GM19452 (cell line): ENCODE measurements at regions not wholly inside any gene's neighbourhood (a gene's known extent, or its start where the extent isn't known, plus 50 kb on each side); places are given as distances from the start of the nearest gene placed in this dataset.

Source experiments
- ATAC-seq: cut with Tn5 transposase; IDR thresholded peaks from one replicate; pipeline ENCODE4 v1.9.1; 2021; ENCODE audit not compliant: unreplicated experiment

DNA sequence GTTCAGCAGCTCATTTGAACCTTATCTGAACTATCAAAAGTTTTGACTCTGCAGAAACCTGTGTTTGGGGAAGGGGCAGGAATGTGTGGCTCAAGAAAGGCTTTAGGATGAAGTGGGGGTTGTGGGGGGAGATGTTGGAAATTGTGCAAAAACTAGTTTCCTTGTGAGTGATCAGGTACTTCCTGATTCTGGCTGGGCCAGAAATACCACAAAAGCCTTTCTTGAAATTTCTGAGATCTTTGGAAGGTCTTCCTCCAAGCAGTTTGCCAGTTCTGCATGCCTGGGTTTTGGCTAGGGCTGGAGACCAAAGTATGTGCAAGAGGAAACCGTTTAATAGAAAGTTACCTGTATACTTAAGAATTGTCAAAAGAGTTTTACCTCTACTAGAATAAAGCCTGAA, 116.6 kb downstream of the BMP2 start:
- ATAC-seq = no peak

DNA sequence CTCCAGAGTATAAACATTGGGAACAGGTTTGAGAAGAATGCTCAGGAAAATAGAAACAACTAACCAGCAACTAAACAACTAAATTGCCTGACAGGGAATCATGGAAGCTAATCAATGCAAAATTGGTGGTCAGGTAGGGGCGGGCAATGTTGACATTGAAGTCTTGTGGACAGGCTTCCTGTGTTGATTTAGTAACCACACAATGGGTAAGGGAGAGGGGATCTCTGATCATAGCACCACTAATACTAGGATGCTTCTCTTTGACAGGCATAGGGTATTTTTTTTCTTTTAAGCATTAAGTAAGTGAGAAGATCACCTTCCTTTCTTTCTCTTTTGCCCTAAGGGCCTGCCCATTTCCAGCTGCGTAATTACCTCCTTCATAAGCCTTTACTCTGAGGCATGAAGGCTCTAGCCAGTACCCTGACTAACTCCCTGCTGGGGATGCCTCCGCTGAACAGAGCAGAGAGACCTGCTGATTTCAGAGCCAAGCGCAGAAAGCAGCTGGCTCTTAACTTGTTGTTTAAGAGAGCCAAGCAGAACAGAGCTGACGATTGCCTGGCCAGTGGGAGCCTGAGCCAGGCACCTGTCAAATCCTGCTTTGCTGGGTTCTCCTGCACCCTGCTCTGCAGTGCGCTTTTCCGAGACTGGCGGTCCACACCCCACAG, 118.7 kb downstream of the BMP2 start:
- no peak for ATAC-seq

DNA sequence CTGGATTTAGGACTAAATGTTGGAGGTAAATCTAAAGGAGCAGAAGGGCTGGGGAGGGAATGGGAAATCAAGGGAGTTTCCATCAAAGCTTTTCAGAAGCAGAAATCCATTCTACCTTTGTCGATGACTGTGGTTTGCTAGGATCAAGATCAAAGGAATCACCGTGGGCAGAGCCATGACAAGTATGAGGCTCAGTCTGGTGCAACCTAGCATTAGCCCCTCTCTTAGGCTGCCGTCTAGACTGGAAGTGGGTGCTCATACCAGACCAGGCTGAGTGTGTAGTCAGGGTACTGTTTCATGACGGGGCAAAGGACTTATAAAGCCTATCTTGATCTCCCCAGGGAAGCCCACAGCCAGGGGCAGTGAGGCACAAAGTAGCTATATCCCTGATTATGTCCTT, 120.5 kb downstream of the BMP2 start:
- no peak for ATAC-seq

DNA sequence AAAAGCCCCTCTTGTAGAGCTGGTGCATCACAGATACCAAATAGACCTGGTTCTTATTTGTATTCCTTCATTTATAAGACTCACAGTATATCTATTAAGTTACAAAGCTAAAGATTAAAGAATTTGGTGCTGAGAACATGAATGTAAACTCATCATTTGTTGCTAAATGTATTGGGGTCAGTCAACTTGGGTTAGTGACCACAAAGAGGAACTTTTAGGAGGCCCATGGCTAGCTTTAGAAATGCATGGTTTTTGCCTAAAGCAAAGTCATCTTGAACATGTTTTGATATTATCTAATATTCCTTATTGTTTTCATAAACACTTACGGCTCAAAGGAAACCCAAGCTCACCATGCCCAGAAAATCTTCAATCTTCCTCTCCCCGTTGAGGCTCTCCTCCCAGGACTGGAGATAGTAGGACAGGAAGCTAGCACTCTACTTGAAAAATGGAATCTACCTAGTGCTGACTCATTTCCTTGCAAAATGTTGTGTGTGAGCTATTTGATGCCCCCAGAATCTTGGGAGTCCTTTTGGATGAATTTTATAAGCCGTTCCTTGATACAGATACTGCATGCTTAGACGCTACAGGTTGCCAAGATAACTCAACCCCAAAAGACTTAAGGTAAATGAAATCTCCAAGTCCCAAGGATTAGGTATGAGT, 121.4 kb downstream of the BMP2 start:
- no peak for ATAC-seq

DNA sequence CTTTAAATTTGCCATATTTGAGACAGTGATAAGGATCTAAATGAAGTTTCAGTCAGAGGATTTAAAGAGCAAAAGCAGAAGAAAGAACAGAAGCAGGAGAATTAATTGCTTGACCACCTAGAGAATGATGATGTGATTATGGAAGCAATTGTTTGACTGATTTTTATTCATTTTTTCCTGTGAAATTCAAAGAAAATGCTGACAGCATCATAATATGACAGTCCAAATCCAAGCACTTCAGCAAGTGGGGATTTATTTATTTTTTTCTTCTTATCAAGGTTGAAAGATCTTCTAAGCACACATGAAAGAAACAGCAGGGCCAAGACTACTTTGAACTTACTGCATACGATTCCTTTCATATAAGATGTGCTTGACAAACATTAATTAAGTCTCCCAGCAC, 125.2 kb downstream of the BMP2 start:
- ATAC-seq = no peak

DNA sequence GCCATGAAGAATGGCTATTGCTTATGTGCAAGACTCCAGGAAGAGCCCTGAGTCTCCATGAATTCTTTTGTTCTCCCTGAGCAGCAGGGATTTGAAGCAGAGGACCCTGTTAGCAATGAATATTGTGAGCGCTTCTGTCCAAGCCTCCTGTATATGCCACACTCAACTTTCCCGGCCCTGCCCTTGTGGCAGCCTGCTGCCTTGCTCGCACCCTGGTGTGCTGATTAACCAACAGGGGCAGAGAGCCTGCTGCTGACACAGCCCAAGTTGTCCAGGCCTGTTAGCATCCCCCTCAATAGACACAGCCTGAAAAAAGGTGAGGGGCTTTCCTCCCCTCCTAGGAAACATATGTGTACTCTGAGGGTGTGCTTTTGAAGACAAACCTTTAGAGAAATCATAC, 131.4 kb downstream of the BMP2 start:
- no peak for ATAC-seq

DNA sequence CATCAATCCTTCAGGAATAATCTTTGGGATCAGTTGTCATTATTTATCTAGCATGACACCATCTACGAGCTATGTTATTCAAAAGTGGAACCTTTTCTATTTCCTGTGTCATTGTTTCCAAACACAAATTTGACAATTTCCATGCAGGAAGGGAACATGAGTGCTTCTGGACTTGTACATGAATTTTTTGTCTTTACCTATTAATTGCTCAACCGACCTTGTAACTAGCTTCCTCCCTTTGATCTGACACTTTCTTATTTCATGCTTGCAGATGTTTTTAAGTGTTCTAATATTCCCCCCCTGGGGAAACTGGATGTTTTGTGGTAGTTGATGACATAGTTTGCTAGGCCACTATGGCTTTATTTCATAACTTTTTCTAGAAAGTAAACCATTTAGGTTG, 139.4 kb downstream of the BMP2 start:
- no peak for ATAC-seq

DNA sequence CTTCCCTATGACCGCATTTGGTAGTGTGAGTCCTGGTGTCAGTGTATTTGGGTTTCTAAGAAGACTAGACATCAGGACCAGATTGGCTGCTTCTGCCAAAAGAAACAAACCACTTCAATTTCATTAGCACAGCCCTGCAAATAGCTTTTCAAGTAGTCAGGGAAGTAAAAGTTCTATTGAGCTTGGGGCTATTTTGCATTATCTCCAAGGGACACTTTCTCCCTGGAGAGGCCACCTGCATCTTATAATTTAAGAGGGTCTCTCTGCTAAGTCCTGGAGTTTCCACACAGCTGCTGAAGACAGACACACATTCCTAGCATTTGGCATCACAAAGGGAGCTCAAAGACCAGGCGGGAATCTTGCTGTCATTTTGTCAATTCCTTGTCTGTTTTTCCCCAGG, 141.2 kb downstream of the BMP2 start:
- ATAC-seq = no peak

DNA sequence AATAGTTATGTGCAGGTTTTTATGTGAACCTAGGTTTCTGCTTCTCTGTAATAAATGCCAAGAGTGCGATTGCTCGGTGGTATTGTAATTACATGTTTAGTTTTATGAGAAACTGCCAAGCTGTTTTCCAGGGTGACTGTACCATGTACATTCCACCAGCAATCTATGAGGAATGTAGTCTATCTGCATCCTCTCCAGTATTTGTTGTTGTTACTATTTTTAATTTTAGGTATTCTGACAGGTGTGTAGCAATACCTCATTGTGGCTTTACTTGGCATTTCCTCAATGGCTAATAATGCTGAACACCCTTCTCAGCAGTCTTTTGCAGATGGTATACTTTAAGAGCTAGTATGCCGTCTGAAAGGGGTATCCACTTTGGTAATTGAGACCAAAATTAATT, 142.1 kb downstream of the BMP2 start:
- no peak for ATAC-seq

DNA sequence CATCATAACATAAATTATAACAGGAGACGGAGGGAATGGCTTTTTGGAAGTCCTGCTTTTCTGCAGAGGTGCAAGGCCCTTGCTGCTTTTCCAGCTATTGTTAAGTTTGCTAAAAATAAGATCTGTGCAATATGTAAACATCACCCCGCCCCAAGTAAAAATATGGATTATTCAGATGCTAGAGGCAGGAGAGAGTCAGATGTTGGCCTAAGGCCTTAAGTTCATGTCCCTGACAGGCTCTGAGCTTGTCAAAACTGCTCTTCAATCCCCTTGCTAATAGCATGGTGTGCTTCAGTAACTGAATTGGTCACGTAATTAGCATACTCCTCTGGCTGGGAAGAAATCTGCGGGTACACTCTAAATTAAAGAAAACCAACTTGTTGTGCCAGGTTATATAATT, 147.5 kb downstream of the BMP2 start:
- ATAC-seq = no peak

DNA sequence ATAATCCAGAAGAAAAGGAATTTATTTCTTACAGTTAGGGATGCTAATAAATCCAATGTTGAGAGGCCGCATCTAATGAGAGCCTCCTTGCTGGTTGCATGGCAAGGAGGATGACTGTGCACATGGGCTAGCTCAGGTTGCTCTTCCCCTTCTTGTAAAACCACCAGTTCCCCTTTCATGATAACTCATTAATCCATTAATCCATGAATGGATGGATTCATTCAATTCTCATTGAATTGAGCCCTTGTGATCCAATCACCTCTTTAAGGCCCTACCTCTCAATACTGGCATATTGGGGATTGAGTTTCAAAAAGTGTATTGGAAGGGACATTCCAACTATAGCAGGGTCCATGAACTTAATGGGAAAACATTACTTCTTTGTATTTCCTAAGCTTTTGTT, 149.5 kb downstream of the BMP2 start:
- no peak for ATAC-seq

DNA sequence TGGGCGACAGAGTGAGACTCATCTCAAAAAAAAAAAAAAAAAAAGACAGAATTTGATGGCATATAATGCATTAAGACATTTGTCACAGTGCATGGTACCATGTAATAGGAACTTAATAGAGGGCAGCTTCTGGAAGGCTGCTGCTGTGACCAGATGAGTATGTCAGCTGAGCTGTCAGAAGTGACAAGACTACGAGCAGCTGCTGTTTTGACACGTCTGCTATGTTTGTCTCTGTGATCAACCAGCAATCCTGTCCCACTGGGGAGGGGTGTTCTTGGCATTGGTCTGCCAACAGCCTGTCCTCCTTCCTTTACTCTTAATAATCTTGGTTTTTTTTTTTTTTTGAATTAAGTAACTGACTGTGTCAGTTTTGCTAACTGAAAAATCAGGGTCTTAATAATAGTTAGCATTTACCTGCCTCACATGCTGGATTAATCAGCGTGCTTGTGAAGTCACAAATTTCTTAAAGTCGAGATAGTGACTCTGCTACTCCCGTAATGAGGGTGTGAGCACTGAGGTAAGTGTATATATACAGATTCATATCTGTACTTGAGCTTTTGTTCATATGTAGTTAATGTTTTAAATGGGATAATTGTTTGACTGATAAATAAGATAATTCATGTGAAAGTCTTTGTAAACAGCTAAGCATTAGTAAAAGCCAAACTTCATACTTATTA, 152.4 kb downstream of the BMP2 start:
- no peak for ATAC-seq

DNA sequence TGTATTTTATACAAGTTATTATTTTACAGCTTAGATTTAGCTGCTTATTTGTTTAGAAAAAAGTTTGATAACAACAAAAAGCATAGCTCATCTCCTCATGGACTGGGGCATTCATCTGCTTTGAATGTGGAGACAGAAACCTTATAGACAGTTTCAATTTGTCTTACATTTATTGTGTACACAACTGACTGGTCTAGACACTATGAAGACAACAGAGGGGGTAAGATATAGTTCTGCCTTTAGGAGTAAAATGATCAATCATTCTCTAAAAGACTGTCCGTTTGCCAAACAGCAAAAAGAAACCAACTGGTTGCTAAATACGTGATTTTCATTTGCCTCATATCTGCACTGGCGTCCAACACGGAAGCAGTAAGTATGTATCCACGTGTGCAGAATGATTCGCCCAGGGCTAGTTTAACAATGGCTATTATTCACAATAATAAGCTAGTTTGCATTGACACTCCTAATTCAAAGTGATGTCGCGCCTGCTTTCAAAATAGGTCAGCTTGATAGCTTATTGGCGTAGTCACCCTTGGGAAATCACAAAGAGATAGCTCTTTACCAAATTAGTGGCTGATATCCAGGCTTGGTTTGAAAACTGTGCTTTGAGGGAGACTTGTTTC, 153.6 kb downstream of the BMP2 start:
- no peak for ATAC-seq

DNA sequence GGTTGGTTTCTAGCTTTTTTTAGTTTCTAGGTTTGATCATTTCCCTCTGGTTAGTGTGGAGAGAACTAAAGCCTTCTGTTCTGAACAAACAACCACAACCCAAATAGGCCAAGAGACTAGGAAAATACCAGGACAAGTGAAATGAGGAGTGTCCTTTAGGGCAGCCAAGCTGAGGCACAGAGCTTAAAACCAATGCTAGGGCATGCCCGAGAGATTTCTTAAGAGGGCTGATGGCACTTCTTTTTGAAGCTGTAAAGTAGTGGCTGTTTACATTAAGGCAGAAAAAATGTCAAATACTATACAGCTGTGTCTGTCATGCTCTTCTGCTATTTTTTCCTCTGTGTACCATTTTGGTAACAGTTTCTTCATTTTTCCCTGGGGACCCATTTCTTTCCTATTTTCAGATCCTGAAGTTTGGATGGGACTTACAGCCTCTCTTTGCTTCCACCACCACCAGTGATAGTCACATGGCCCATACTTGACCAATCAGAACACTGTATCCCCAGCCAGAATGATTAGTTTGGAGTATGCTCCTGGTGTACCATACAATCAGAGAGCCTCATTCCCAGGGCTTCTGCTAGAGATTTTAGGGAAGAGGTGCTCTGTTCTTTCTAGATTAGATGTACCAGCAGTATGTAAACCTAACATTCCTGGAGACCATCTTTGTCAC, 154.4 kb downstream of the BMP2 start:
- no peak for ATAC-seq

DNA sequence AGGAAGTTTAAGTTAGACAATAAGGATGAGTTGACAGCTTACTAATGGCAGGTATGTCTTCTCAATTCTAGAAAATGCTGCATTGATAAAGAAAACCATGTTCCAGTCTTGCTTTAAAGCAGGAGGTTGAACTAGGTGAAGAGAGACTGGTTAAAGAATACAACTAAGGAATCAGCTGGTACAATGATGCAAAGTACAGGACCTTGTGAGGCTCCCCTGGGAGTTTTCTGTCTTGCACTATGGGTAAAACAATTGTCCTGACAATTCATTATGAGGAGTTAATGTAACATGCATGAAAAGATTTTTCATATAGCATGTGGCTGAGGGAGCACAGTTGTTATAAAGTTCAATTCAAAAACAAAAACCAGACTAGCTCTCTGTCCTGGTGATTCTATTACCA, 157.2 kb downstream of the BMP2 start:
- no peak for ATAC-seq

DNA sequence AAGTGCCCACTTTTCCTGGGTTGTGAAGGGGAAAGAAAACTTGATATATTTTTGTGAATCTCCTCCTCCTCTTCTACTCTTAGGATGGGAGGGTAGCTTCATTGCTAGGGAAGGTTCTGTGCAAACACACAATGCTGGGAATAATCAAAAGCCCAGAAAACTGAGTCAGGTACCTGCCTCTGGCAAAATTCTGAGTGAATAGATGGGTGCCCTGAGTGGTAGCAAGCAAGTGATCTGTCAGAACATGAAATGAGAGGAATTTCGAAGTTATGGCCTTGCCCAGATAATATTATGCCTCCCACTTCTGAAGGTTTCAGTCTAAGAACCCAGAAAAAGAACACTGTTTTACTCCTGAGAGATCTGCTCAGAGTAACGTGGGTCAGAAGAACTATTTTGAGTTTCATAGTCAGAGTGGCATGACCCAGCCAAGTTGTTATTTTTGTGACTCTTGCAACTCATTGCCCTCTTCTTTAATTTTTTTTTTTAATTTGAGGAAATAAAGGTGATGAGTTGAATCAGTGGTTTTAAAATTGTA, 158.3 kb downstream of the BMP2 start:
- no peak for ATAC-seq

DNA sequence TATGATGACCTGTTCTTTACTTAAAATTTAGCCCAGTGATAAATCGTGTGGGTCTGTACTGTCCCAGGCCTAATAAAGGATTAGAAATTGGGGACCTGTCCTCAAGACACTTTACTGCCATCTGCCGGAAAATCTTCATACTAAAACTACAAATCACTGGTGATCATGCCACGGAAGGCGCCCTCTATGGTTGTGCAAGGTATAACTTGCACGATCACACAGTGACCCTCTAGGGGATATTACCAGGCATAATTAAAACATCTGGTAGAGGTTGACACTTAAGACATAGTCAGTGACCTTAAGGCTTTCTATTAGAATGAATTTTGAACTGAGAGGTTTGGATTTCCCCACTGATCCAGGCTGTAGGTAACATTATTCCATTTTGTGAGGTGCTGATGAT, 172.6 kb downstream of the BMP2 start:
- no peak for ATAC-seq

DNA sequence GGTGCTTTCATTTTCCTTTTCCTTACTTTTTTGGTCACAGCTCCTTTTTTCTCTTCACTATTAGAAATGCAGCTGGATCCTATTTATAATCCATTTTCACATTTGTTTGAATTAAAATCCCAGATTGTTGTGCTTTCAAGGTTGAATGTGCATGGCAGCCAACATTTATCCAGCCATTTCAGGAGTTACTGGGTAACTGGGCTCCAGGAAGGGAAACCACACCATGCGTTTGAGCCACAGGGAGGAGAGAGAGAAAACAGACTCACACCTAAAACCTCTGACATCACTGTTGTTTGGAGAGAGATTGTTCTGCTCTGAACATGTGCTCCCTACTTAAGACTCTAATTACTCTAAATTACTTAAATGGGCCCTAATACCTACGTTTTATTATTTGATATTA, 173.4 kb downstream of the BMP2 start:
- ATAC-seq = no peak

DNA sequence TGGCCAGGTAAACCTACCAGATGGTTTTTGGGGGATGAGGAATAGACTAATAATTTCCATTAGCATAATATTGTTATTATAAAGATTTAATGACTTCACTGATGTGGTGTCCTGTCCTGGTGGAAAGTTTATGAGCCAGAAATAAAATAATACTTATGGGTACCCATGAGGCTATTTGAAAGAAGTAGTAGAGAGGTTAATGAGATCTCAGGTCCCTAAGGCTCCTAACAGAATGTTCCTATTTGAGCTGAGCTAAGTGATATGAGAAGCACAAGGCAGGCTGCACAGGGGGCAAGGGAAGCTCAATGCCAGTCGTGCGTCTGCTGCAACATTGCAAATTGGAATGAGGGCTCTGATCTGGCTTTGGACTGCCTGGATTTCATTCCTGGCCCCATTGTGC, 174.1 kb downstream of the BMP2 start:
- no peak for ATAC-seq

DNA sequence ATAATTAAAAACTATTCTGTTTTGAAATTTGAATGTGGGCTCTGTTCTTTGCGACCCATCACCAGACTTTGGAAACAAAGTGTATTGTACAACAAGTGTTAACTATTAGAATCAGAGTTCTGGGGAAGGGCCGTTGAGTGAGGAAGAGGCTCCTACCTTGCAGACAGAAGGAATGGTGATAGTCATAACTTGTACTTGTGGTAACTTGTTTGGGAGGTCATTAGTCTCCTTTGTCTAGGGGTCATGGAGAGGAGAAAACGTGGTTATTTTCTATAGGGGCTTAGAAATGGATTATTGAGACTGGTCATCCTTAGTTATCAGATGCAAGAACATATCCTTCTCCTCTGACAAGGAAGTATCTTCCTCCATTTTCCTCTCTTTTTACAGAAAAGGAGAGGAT, 174.8 kb downstream of the BMP2 start:
- no peak for ATAC-seq

DNA sequence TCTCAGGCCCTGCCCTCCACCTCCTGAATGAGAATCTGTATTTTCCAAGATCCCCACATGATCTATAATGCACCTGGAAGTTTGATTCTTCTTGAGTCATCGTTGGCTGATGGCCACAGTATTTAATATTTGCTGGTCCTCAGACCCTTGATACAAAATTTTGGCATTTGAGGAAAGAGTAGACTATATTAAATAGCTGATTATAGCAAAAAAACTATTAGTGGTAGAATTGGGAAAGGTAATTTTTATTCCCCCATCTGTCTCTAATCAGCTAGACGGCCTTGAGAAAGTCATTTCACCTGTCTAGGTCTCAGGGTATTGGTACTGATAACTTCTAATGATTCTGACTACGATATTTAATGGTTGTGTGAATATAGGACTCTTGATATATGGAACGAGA, 176.8 kb downstream of the BMP2 start:
- no peak for ATAC-seq
